ENCODE measurements at regions not wholly inside any gene's neighbourhood (a gene's known extent, or its start where the extent isn't known, plus 50 kb on each side); places are given as distances from the start of the nearest gene placed in this dataset.

DNA sequence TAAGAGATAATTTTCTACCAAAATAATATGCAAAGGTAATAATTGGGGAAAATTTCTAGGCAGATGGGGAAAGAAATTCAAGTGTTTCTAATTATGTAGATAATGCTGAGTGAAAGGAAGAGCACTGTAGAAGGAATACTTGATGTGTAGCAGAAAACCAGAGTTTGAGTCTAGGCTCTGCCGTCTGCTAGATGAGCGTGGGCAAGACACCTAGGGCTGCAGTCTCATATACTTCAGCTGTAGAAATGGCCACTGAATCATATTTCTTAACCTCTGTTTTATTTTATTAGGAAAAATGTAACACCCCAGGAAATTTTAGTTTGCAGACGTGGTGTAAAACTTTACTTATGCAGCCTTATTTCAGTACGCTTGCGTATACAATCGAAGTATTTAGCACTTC is 59.8 kb upstream of the SLC38A2 start:
- no peak for DNase-seq (ENCODE audit: low read depth in 2 of 3, low spot score in 2 of 3)

DNA sequence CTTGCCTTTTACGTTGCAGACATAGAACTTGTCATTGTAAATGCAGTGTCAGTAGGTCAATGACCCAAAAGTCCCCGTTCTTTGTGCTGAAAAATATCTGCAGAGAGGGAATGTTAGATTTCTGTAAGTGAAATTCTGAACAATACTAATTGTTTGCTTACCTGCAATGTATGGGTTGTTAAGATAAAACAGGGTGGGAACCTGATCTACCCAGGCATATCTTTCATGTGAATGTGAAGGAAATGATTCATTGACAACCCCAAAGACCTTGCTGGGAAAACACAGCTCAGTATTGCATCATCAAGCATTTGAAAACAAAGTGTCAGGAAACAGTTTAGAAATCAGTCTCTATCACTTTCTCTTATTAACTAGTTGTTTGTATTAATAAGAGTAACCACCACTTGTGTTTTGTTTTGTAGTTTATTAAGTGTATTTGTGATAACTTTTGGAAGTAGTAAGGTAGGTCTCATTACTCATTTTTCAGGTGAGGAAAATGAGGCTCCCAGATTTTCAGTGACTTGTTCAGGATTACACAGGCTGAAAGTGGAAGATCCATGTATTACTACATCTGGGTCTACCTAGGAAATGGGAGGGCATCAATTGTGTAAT is 57.9 kb upstream of the SLC38A2 start:
- no peak for DNase-seq (ENCODE audit: low read depth in 2 of 3, low spot score in 2 of 3)
